ENCODE measurements at regions not wholly inside any gene's neighbourhood (a gene's known extent, or its start where the extent isn't known, plus 50 kb on each side); places are given as distances from the start of the nearest gene placed in this dataset.
"Not testable (repeated sequence)": the region's sequence is repeated elsewhere in the genome, so short reads cannot be mapped to it uniquely, and the experiment has no call there.

DNA sequence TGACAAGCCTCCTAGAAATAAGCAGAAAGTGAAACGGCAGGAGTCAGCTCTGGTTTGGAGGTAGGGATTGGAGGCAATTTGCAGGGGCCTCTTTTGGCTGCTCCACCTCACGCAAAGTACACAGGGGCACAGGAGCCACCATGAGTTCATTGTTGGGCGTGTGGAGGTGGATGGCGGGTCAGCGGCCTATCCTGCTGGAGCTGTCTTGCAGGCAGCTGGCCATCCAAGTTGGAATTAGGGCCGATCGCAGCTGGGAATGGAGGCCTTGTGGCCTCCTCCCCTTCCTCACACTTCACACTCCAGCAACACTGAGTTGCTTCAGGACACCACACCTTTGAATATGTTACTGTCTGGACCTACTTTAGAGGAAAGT lies 171.5 kb downstream of the MYCN start:
- no peak for DNase-seq

DNA sequence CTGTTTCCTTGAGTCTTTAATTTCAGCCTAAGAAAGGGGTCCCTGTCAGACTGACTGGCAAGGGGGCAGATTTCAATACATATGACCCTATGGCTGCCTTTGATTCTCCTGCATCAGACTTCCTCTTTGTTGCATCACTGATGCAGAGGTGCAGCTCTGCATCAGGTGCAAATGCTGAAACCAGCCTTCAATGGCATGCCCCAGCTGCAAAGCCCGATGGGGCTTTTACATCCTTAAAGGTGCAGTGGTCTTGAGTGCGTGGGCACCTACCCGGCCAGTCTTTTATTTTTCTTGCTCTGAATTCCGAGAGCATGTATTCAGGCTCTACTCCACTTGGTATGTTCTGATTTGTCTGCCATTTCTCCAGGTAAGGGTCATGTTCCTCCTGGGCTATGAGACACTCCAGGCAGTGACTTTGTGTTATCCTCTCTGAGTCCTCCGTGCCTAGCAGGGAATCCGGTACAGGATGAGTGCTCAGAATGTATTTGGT lies 169.5 kb downstream of the MYCN start:
- DNase-seq = no peak

DNA sequence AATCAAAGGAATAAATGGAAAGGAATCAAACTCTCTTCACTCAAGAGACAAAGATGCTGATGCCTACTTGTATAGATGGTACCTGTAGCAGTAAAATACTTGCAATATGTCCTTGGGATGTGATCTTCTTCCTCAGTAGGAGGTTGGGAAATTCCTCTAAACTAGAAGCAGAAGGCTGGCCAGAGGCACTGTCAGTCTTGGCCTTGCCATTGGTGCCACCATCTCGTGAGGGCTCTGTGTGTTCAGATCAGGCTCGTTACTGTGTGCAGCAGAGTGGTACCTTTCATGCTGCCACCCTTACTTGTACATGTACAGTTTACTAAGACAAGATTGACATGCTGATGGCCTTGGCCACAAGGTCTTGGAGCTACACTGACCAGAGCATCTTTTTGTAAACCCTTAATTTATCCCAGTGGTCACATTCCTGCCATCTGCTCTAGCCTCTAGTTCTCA lies 169.0 kb downstream of the MYCN start:
- DNase-seq = no peak

DNA sequence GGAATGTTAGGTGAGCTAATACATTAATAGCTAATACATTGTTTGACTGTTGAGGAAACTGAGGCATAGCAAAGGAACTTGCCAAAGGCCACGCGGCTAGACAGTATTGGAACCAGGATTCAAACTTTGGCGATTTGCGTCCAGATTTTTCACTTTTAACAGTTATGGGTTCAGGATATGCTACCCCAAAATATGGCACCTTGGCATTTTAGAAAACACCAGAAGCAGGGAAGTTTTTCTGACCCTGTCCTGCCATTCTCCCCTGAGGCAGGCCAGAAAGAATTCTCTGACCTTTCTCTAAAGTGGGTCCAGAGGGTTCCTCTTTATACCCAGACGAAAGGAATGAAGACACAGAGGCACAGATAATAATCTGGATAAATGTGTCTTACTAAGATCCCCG lies 166.9 kb downstream of the MYCN start:
- no peak for DNase-seq

- no peak for DNase-seq
These were observed 166.3 kb downstream of the MYCN start for GRCh38 chr2:16106619-16107018.

GRCh38 chr2:16105669-16106281 lies 165.4 kb downstream of the MYCN start:
- no peak for DNase-seq

- DNase-seq = no peak
These were observed 164.8 kb downstream of the MYCN start for GRCh38 chr2:16104949-16105668.

DNA sequence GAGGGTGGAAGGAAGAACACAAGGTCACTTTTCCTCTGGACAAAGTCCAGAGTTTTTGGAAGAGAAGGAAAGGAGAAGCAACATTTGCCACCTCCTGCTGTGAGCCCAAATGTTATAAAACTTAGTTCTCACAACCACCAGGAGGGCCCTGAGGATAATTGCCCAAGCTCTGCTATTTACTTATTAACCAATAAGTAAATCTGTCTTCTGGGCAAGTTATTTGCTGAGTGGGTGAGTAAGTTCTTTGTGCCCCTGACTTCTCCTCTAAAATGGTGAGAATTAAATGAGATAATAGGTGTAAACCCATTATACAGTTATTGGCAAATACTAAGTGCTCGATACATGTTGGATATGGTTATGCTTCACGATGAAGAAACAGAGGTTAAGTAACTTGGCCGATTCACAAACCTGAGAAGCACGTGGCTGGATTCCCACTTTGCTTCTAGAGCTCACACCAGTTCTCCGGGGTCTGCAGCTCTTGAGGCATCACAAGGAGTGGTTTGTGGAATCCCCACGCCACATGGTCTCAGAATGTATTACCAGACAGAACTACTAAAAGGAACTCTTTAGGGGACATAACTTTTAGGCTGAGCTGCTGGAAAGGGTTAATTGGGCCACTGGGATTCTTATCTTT lies 164.1 kb downstream of the MYCN start:
- DNase-seq = no peak

GRCh38 chr2:16103614-16104314 lies 163.4 kb downstream of the MYCN start:
- DNase-seq = no peak

GRCh38 chr2:16102976-16103380 lies 162.6 kb downstream of the MYCN start:
- no peak for DNase-seq

DNA sequence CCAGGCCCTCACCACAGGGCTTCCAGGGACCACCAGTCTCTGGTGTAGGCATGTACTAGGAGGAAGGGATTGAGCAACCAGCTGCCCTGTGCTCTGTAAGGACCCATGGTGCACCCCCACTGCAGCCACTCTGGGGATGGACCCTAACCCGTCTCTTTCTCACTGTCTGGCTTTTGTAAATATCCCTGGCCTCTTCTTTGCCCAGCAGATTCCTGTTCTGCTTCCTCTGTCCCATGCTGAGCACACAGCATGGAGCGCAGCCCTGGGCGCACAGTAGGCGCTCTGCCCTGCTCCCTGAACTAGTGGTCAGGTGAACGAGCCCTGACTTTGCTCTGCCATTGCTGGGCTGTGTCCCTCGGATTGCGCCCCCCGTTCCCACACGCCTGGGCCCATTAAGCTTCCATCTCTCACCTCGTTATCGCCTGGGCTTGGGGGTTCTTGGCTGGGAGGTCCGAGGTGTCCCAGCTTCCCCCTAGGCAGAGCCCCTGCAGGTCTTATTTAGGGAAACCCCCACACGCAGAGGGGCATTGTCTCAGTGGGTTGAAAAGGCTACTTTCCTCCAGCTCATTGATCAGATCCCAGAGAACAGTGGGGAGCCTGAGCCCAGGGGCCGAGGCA lies 162.1 kb downstream of the MYCN start:
- DNase-seq = no peak

DNA sequence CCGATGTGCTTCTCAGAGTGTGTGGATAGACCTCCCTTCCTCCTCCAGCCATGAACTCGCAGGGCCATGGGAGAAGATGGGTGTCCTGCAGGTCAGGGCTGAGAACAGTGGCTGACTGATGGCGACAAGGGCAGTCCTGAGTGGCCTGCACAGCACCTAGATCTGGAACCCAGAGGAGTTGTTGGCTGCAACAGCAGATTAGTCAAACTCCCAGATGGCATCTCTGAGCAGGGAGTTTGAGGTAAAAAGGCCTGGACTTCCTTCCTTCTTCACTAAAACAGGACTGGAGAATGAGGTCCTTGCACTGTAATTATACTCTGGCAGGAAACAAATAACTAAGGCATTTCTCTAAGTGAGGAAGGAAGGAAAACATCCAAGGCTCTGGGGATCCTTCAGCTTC lies 160.8 kb downstream of the MYCN start:
- no peak for DNase-seq

- no peak for DNase-seq
These were observed 159.7 kb downstream of the MYCN start for GRCh38 chr2:16100006-16100405.

- no peak for DNase-seq
These were observed 159.0 kb downstream of the MYCN start for GRCh38 chr2:16099326-16099725.

DNA sequence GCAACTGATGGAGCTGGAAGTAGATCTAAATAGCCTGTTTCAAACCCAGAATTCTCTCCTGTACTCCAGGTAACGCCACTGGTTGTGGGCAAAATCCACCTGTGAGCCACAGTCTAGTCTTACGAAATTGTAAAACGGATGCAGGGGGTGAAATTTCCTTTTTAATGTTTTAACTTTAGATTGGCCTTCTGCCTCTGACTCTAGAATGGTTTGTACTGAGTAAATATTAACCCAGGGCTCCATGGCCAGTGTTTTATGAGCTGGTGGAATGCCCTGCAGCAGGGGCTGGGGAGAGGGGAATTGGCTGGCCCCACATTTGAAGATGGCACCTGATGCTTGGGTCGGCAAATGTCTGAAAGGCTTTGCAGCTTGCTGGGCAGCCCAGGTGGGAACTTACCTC lies 156.6 kb downstream of the MYCN start:
- no peak for DNase-seq

GRCh38 chr2:16095483-16095882 lies 155.1 kb downstream of the MYCN start:
- DNase-seq = not testable (repeated sequence)

- DNase-seq = no peak
These were observed 154.5 kb downstream of the MYCN start for GRCh38 chr2:16094811-16095210.

GRCh38 chr2:16093639-16094529 lies 153.5 kb downstream of the MYCN start:
- DNase-seq = no peak

- no peak for DNase-seq
These were observed 152.7 kb downstream of the MYCN start for GRCh38 chr2:16092861-16093638.

DNA sequence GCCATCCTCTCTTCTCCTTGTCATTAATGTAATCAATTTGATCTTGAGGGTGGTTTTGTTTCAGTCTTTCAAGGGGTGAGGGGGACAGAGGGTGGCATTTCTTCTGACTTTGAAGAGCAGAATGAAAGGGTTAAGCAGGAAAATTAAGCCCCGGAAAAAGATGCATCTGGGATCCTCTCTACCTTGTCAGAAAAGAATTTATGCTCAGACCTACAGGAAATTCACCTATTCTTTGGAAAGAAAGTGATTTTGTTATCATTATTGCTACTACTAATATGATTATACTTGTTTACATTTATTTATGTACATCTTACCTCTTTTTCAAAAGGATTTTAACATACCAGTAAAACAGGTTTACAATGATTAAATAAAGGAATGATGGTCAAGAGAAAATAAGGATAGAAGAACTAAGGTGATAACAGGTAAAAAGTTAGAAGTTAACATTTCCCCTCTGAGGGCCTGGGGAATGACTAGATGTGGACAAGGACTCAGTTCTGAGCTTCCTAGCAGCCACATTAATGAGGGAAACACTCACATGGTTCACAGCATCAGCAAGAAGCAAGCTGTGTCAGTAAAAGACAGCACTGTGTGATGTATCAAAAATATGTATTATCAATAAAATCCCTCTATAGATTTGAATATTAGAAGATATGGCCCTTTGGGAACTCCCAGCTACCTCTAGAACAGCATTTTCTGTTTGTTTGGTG lies 151.4 kb downstream of the MYCN start:
- DNase-seq = no peak
